HepG2 (cell line): ENCODE measurements at regions not wholly inside any gene's neighbourhood (a gene's known extent, or its start where the extent isn't known, plus 50 kb on each side); places are given as distances from the start of the nearest gene placed in this dataset.

Experiments
- BCLAF1 ChIP-seq: fragments of 450-650 bp; IDR thresholded peaks from 2 replicates; pipeline ENCODE4 v1.6.1; 2017; ENCODE audit warnings: mild to moderate bottlenecking
- CTCF ChIP-seq: sonication (generic); formaldehyde crosslinking; IDR thresholded peaks from 2 replicates; pipeline ENCODE4 v1.5.0; 2020; ENCODE audit warnings: mild to moderate bottlenecking, missing genetic modification reagents, moderate library complexity
- GATAD2A ChIP-seq: IDR thresholded peaks from 2 replicates; pipeline ENCODE4 v1.6.1; 2016
- IRF2 ChIP-seq: IDR thresholded peaks from 2 replicates; pipeline ENCODE4 v1.6.1; 2018; ENCODE audit warnings: missing genetic modification reagents, missing compliant biosample characterization
- POLR2A ChIP-seq, 2 experiments: IDR thresholded peaks; 2 replicates each; pipeline ENCODE4 v1.6.1; 2011; ENCODE audit warnings: low read depth in 2 of 2, low read length in 2 of 2, mild to moderate bottlenecking in 1 of 2, moderate library complexity in 1 of 2; ENCODE audit not compliant: insufficient read depth in 1 of 2
- ZNF121 ChIP-seq: sonication (generic); formaldehyde crosslinking; IDR thresholded peaks from 2 replicates; pipeline ENCODE4 v1.5.0; 2020; ENCODE audit warnings: mild to moderate bottlenecking, missing genetic modification reagents
- ZNF83 ChIP-seq: sonication (generic); formaldehyde crosslinking; IDR thresholded peaks from 2 replicates; pipeline ENCODE4 v1.4.0; 2020; ENCODE audit warnings: missing genetic modification reagents, mild to moderate bottlenecking, borderline replicate concordance

- TF ChIP-seq IRF2 (CRISPR knock-in tag) (no peak), CTCF (no peak), ZNF83 (CRISPR knock-in tag) (no peak), ZNF121 (CRISPR knock-in tag) (no peak), BCLAF1 (no peak), GATAD2A (CRISPR knock-in tag) (no peak), POLR2A (IDR thresholded peaks at IDR 0.05; ENCODE audit: insufficient read depth in 1 of 2, low read depth in 2 of 2, low read length in 2 of 2) (no peak)
These were observed 368.6 kb downstream of the TNS3 start for GRCh38 chr7:47213276-47213675.
